Bronchial epithelial cell (primary cell): ENCODE measurements at regions not wholly inside any gene's neighbourhood (a gene's known extent, or its start where the extent isn't known, plus 50 kb on each side); places are given as distances from the start of the nearest gene placed in this dataset.

Experiments
- DNase-seq: peaks from one replicate; pipeline ENCODE4 v3.0.0-alpha.2; 2010; ENCODE audit warnings: low read depth
- FAIRE-seq: peaks from 2 replicates; lab custom pipeline; 2011; peaks lifted over from hg19 to GRCh38; lab: Jason Lieb, UNC
- H3K27me3 ChIP-seq: 2 replicates; pipeline ENCODE4 v1.5.1; 2011; ENCODE audit warnings: low read length; ENCODE audit not compliant: control insufficient read depth, insufficient read depth
- H3K36me3 ChIP-seq: 2 replicates; pipeline ENCODE4 v1.5.1; 2011; ENCODE audit warnings: low read length; ENCODE audit not compliant: control insufficient read depth, insufficient read depth
- H3K4me3 ChIP-seq: 2 replicates; pipeline ENCODE4 v1.5.1; 2011; ENCODE audit warnings: mild to moderate bottlenecking, low read depth, low read length, control low read depth
- CTCF ChIP-seq: IDR thresholded peaks from 2 replicates; pipeline ENCODE4 v1.5.1; 2011; ENCODE audit warnings: mild to moderate bottlenecking, moderate library complexity, low read length, control low read depth, inconsistent platforms; ENCODE audit not compliant: insufficient read depth, severe bottlenecking

GRCh38 chr2:220129391-220129790 is 502.0 kb downstream of the SLC4A3 start:
- DNase-seq (no peak), FAIRE-seq (no peak)
- Histone ChIP-seq H3K27me3 (no peaks in the 10 kb centered on the region), H3K4me3 (no peak overlapping the region), H3K36me3 (no peaks in the 10 kb centered on the region)
- TF ChIP-seq CTCF: no peak

- FAIRE-seq: no peak
- Histone ChIP-seq H3K27me3 (no peaks in the 10 kb centered on the region), H3K36me3 (no peaks in the 10 kb centered on the region), H3K4me3 (no peak overlapping the region)
- TF ChIP-seq CTCF: no peak
- DNase-seq: peak; percentile 12
Observed at GRCh38 chr2:220134756-220135534, 507.5 kb downstream of the SLC4A3 start.

GRCh38 chr2:220143336-220143735 is 515.9 kb downstream of the SLC4A3 start:
- no peak overlapping the region for H3K4me3 ChIP-seq
- FAIRE-seq (no peak), DNase-seq (peak; percentile 89)
- H3K27me3 ChIP-seq: no peaks in the 10 kb centered on the region
- no peaks in the 10 kb centered on the region for H3K36me3 ChIP-seq
- no peak for TF ChIP-seq CTCF

GRCh38 chr2:220144411-220144810 is 517.0 kb downstream of the SLC4A3 start:
- TF ChIP-seq CTCF: no peak
- DNase-seq: no peak
- no peaks in the 10 kb centered on the region for H3K36me3 ChIP-seq
- no peaks in the 10 kb centered on the region for H3K27me3 ChIP-seq
- H3K4me3 ChIP-seq: no peak overlapping the region
- no peak for FAIRE-seq

GRCh38 chr2:220147161-220148038 is 520.0 kb downstream of the SLC4A3 start:
- DNase-seq (no peak), FAIRE-seq (no peak)
- TF ChIP-seq CTCF: no peak
- no peaks in the 10 kb centered on the region for H3K27me3 ChIP-seq
- H3K36me3 ChIP-seq: no peaks in the 10 kb centered on the region
- H3K4me3 ChIP-seq: no peak overlapping the region
